Medulla oblongata (tissue), 1 donor: ENCODE measurements at regions not wholly inside any gene's neighbourhood (a gene's known extent, or its start where the extent isn't known, plus 50 kb on each side); places are given as distances from the start of the nearest gene placed in this dataset.

Experiments used
- DNase-seq: peaks from one replicate; pipeline ENCODE4 v3.0.0-alpha.2; 2015; ENCODE audit errors: extremely low spot score

GRCh38 chr14:49016381-49016780 is 569.8 kb downstream of the RPS29 start:
- DNase-seq, result no peak

GRCh38 chr14:49014476-49014875 is 571.7 kb downstream of the RPS29 start:
- DNase-seq, result no peak

- DNase-seq, result no peak
Observed at GRCh38 chr14:49008363-49008762, 577.8 kb downstream of the RPS29 start.

- DNase-seq, result no peak
Observed at GRCh38 chr14:48991141-48991540, 595.0 kb downstream of the RPS29 start.

- no peak for DNase-seq
Observed at GRCh38 chr14:48983351-48983888, 602.8 kb downstream of the RPS29 start.

- no peak for DNase-seq
Observed at GRCh38 chr14:48974994-48975393, 611.2 kb downstream of the RPS29 start.

GRCh38 chr14:48973151-48973550 is 613.0 kb downstream of the RPS29 start:
- DNase-seq, result no peak

- no peak for DNase-seq
Observed at GRCh38 chr14:48970943-48971342, 615.2 kb downstream of the RPS29 start.

GRCh38 chr14:48967419-48967818 is 618.8 kb downstream of the RPS29 start:
- no peak for DNase-seq

GRCh38 chr14:48963231-48963790 is 622.9 kb downstream of the RPS29 start:
- DNase-seq, result no peak

- DNase-seq, result no peak
Observed at GRCh38 chr14:48957486-48957885, 628.7 kb downstream of the RPS29 start.

- DNase-seq, result no peak
Observed at GRCh38 chr14:48955857-48956256, 630.3 kb downstream of the RPS29 start.

- DNase-seq, result no peak
Observed at GRCh38 chr14:48954446-48954845, 631.7 kb downstream of the RPS29 start.

- DNase-seq, result no peak
Observed at GRCh38 chr14:48944809-48945208, 641.4 kb downstream of the RPS29 start.

GRCh38 chr14:48943913-48944312 is 642.3 kb downstream of the RPS29 start:
- no peak for DNase-seq

- no peak for DNase-seq
Observed at GRCh38 chr14:48937541-48938195, 648.5 kb downstream of the RPS29 start.

GRCh38 chr14:48936849-48937248 is 649.3 kb downstream of the RPS29 start:
- DNase-seq, result no peak

GRCh38 chr14:48936362-48936761 is 649.8 kb downstream of the RPS29 start:
- DNase-seq, result peak; percentile 5

- DNase-seq, result peak; percentile 50
Observed at GRCh38 chr14:48925184-48925583, 661.0 kb downstream of the RPS29 start.

GRCh38 chr14:48914921-48915320 is 671.3 kb downstream of the RPS29 start:
- DNase-seq, result no peak

- no peak for DNase-seq
Observed at GRCh38 chr14:48914382-48914781, 671.8 kb downstream of the RPS29 start.

- DNase-seq, result no peak
Observed at GRCh38 chr14:48900565-48900964, 685.6 kb downstream of the RPS29 start.

GRCh38 chr14:48890333-48890732 is 695.8 kb downstream of the RPS29 start:
- DNase-seq, result no peak
